ENCODE measurements at regions not wholly inside any gene's neighbourhood (a gene's known extent, or its start where the extent isn't known, plus 50 kb on each side); places are given as distances from the start of the nearest gene placed in this dataset.
"Not testable (repeated sequence)": the region's sequence is repeated elsewhere in the genome, so short reads cannot be mapped to it uniquely, and the experiment has no call there.

DNA sequence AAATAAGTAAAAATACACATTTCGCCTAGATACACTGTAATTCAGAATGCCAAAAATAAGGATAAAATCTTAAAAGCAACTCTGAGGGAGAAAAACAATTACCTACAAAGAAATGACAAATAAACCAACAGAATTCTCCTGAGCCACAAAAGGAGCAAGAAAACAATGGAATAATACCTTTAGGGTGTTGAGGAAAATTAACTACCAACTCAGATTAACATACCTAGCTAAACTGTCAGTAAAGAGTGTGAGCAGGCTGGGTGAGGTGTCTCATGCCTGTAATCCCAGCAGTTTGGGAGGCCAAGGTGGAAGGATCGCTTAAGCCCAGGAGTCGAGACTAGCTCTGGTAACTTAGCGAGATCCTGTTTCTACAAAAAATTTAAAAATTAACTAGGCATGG is 81.5 kb downstream of the C9orf50 start:
- 88% methylated on average over 2 of the region's 4 CpGs for WGBS

GRCh38 chr9:129531860-129532402 is 89.0 kb downstream of the C9orf50 start:
- not testable (repeated sequence) for H4K91ac ChIP-seq (ENCODE audit: low read length)

More for the DNA sequence above, 81.5 kb downstream of the C9orf50 start:
- Histone ChIP-seq H3K18ac (ENCODE audit: low read depth in 1 of 2, low read length in 2 of 2) (no peak overlapping the region), H3K4me1 (ENCODE audit: control insufficient read depth, insufficient read depth, low read depth, low read length) (no peaks in the 10 kb centered on the region), H3K4ac (ENCODE audit: low read depth in 1 of 2, low read length in 2 of 2) (no peak overlapping the region), H3K4me3 (ENCODE audit: insufficient read depth in 1 of 2, low read depth in 1 of 2, low read length in 2 of 2) (no peak overlapping the region), H3K4me2 (ENCODE audit: low read length, poor library complexity, severe bottlenecking) (no peak overlapping the region), H3K27ac (ENCODE audit: low read length, poor library complexity, severe bottlenecking) (no peak overlapping the region), H4K91ac (ENCODE audit: low read length) (no peak overlapping the region), H2BK15ac (ENCODE audit: low read depth, poor library complexity, severe bottlenecking) (no peak overlapping the region), H2BK120ac (ENCODE audit: low read depth, low read length) (no peak overlapping the region), H3K27me3 (ENCODE audit: control insufficient read depth in 1 of 2, insufficient read depth in 1 of 2, low read length in 2 of 2) (no peaks in the 10 kb centered on the region), H4K8ac (ENCODE audit: low read length) (no peak overlapping the region), H3K14ac (ENCODE audit: low read length in 2 of 2) (no peak overlapping the region), H3K23ac (ENCODE audit: low read length in 2 of 2) (no peak overlapping the region), H2AFZ (ENCODE audit: low read depth, low read length) (no peak overlapping the region), H3K36me3 (ENCODE audit: control insufficient read depth in 1 of 2, insufficient read depth in 2 of 2, low read depth in 1 of 2, low read length in 2 of 2) (no peaks in the 10 kb centered on the region), H2AK5ac (ENCODE audit: low read length, severe bottlenecking) (no peak overlapping the region), H2BK5ac (ENCODE audit: low read depth, low read length, poor library complexity, severe bottlenecking) (no peak overlapping the region), H2BK12ac (ENCODE audit: low read length in 2 of 2) (no peak overlapping the region), H3K9me3 (ENCODE audit: control insufficient read depth, low read length) (peaks cover 6% of the 10 kb centered on the region), H3K79me1 (replicated peaks; ENCODE audit: low read length, poor library complexity, severe bottlenecking) (no peaks in the 10 kb centered on the region), H3K9ac (ENCODE audit: low read length) (no peak overlapping the region)
- no peak for DNase-seq

GRCh38 chr9:129527955-129528354 is 92.9 kb downstream of the C9orf50 start:
- not testable (repeated sequence) for H3K9ac ChIP-seq (ENCODE audit: low read length); H3K14ac ChIP-seq (ENCODE audit: low read length in 2 of 2); H3K18ac ChIP-seq (ENCODE audit: low read depth in 1 of 2, low read length in 2 of 2); H3K4ac ChIP-seq (ENCODE audit: low read depth in 1 of 2, low read length in 2 of 2); H4K91ac ChIP-seq (ENCODE audit: low read length); H2BK5ac ChIP-seq (ENCODE audit: low read depth, low read length, poor library complexity, severe bottlenecking); H2BK120ac ChIP-seq (ENCODE audit: low read depth, low read length); H3K27me3 ChIP-seq (ENCODE audit: control insufficient read depth in 1 of 2, insufficient read depth in 1 of 2, low read length in 2 of 2); H3K23ac ChIP-seq (ENCODE audit: low read length in 2 of 2); H3K79me1 ChIP-seq (replicated peaks; ENCODE audit: low read length, poor library complexity, severe bottlenecking); H3K36me3 ChIP-seq (ENCODE audit: control insufficient read depth in 1 of 2, insufficient read depth in 2 of 2, low read depth in 1 of 2, low read length in 2 of 2); H3K4me2 ChIP-seq (ENCODE audit: low read length, poor library complexity, severe bottlenecking); H2BK12ac ChIP-seq (ENCODE audit: low read length in 2 of 2); H2BK15ac ChIP-seq (ENCODE audit: low read depth, poor library complexity, severe bottlenecking); H4K8ac ChIP-seq (ENCODE audit: low read length); DNase-seq; H2AFZ ChIP-seq (ENCODE audit: low read depth, low read length); H2AK5ac ChIP-seq (ENCODE audit: low read length, severe bottlenecking); H3K4me3 ChIP-seq (ENCODE audit: insufficient read depth in 1 of 2, low read depth in 1 of 2, low read length in 2 of 2); H3K4me1 ChIP-seq (ENCODE audit: control insufficient read depth, insufficient read depth, low read depth, low read length); H3K27ac ChIP-seq (ENCODE audit: low read length, poor library complexity, severe bottlenecking)
- WGBS: 94% methylated on average over 1 of the region's 1 CpG
- H3K9me3 ChIP-seq (ENCODE audit: control insufficient read depth, low read length): peaks cover 14% of the 10 kb centered on the region

More at GRCh38 chr9:129531860-129532402, 89.0 kb downstream of the C9orf50 start:
- H3K23ac ChIP-seq (ENCODE audit: low read length in 2 of 2); H3K36me3 ChIP-seq (ENCODE audit: control insufficient read depth in 1 of 2, insufficient read depth in 2 of 2, low read depth in 1 of 2, low read length in 2 of 2); H3K27me3 ChIP-seq (ENCODE audit: control insufficient read depth in 1 of 2, insufficient read depth in 1 of 2, low read length in 2 of 2); H2AK5ac ChIP-seq (ENCODE audit: low read length, severe bottlenecking); H2BK12ac ChIP-seq (ENCODE audit: low read length in 2 of 2); H3K18ac ChIP-seq (ENCODE audit: low read depth in 1 of 2, low read length in 2 of 2); H2AFZ ChIP-seq (ENCODE audit: low read depth, low read length); H2BK120ac ChIP-seq (ENCODE audit: low read depth, low read length); H3K4me3 ChIP-seq (ENCODE audit: insufficient read depth in 1 of 2, low read depth in 1 of 2, low read length in 2 of 2); H3K4me2 ChIP-seq (ENCODE audit: low read length, poor library complexity, severe bottlenecking); H3K79me1 ChIP-seq (replicated peaks; ENCODE audit: low read length, poor library complexity, severe bottlenecking); H3K9ac ChIP-seq (ENCODE audit: low read length); H3K4me1 ChIP-seq (ENCODE audit: control insufficient read depth, insufficient read depth, low read depth, low read length); DNase-seq; H3K14ac ChIP-seq (ENCODE audit: low read length in 2 of 2); H3K4ac ChIP-seq (ENCODE audit: low read depth in 1 of 2, low read length in 2 of 2); H2BK15ac ChIP-seq (ENCODE audit: low read depth, poor library complexity, severe bottlenecking); H2BK5ac ChIP-seq (ENCODE audit: low read depth, low read length, poor library complexity, severe bottlenecking); H3K27ac ChIP-seq (ENCODE audit: low read length, poor library complexity, severe bottlenecking); H4K8ac ChIP-seq (ENCODE audit: low read length): not testable (repeated sequence)
- H3K9me3 ChIP-seq (ENCODE audit: control insufficient read depth, low read length): peaks cover 14% of the 10 kb centered on the region
- 77% methylated on average over 4 of the region's 5 CpGs for WGBS

- no peaks in the 10 kb centered on the region for H3K36me3 ChIP-seq (ENCODE audit: control insufficient read depth in 1 of 2, insufficient read depth in 2 of 2, low read depth in 1 of 2, low read length in 2 of 2)
- no peak overlapping the region for H3K4ac ChIP-seq (ENCODE audit: low read depth in 1 of 2, low read length in 2 of 2)
- H3K4me2 ChIP-seq (ENCODE audit: low read length, poor library complexity, severe bottlenecking): no peak overlapping the region
- H2BK120ac ChIP-seq (ENCODE audit: low read depth, low read length): no peak overlapping the region
- H2BK15ac ChIP-seq (ENCODE audit: low read depth, poor library complexity, severe bottlenecking): no peak overlapping the region
- no peak overlapping the region for H3K18ac ChIP-seq (ENCODE audit: low read depth in 1 of 2, low read length in 2 of 2)
- WGBS: 74% methylated on average over 3 of the region's 3 CpGs
- H4K8ac ChIP-seq (ENCODE audit: low read length): no peak overlapping the region
- no peak overlapping the region for H4K91ac ChIP-seq (ENCODE audit: low read length)
- no peaks in the 10 kb centered on the region for H3K79me1 ChIP-seq (replicated peaks; ENCODE audit: low read length, poor library complexity, severe bottlenecking)
- peak overlapping the region in 1 of 2 experiments; percentile 9 for H3K23ac ChIP-seq (ENCODE audit: low read length in 2 of 2)
- H2AK5ac ChIP-seq (ENCODE audit: low read length, severe bottlenecking): no peak overlapping the region
- no peak overlapping the region for H3K4me3 ChIP-seq (ENCODE audit: insufficient read depth in 1 of 2, low read depth in 1 of 2, low read length in 2 of 2)
- H2BK12ac ChIP-seq (ENCODE audit: low read length in 2 of 2): no peak overlapping the region
- H3K27ac ChIP-seq (ENCODE audit: low read length, poor library complexity, severe bottlenecking): no peak overlapping the region
- peaks cover 4% of the 10 kb centered on the region for H3K4me1 ChIP-seq (ENCODE audit: control insufficient read depth, insufficient read depth, low read depth, low read length)
- H3K27me3 ChIP-seq (ENCODE audit: control insufficient read depth in 1 of 2, insufficient read depth in 1 of 2, low read length in 2 of 2): peaks cover 0 to 7% of the 10 kb centered on the region in 2 experiments
- no peak for DNase-seq
- H3K9ac ChIP-seq (ENCODE audit: low read length): no peak overlapping the region
- peaks cover 14% of the 10 kb centered on the region for H3K9me3 ChIP-seq (ENCODE audit: control insufficient read depth, low read length)
- no peak overlapping the region for H2BK5ac ChIP-seq (ENCODE audit: low read depth, low read length, poor library complexity, severe bottlenecking)
- no peak overlapping the region for H3K14ac ChIP-seq (ENCODE audit: low read length in 2 of 2)
- H2AFZ ChIP-seq (ENCODE audit: low read depth, low read length): no peak overlapping the region
Observed at GRCh38 chr9:129525656-129526196, 95.2 kb downstream of the C9orf50 start.

Measured in mesenchymal stem cell (in vitro differentiated cells and primary cell).